ENCODE measurements at regions not wholly inside any gene's neighbourhood (a gene's known extent, or its start where the extent isn't known, plus 50 kb on each side); places are given as distances from the start of the nearest gene placed in this dataset.
"Not testable (repeated sequence)": the region's sequence is repeated elsewhere in the genome, so short reads cannot be mapped to it uniquely, and the experiment has no call there.

DNA sequence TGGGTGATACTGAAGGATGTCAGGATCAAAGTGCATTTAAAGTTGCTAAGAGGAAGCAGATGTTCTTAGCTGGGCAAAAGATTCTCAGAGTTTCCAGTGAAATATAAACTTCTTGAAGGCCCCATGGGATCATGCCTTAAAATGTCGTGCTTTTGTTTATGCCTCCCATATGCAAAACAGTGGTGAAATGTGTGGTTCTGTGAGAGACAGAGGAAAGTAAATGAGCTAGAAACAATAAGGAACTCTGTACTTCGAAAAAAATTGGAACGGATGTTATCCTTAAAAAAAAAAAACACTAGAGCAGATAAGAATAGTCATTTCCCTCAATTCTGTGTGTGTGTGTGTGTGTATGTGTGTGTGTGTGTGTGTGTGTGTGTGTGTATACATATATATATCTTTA lies 497.0 kb upstream of the TBL1XR1 start:
- ATAC-seq (ENCODE audit: low FRiP score) (no peak), DNase-seq (ENCODE audit: low spot score) (no peak)
- TF ChIP-seq CTCF (IDR thresholded peaks at IDR 0.05): no peak

GRCh38 chr3:177694951-177695350 lies 497.7 kb upstream of the TBL1XR1 start:
- no peak for DNase-seq (ENCODE audit: low spot score)
- no peak for TF ChIP-seq CTCF (IDR thresholded peaks at IDR 0.05)
- no peak for ATAC-seq (ENCODE audit: low FRiP score)

GRCh38 chr3:177700117-177700516 lies 502.8 kb upstream of the TBL1XR1 start:
- ATAC-seq (ENCODE audit: low FRiP score): no peak
- TF ChIP-seq CTCF (IDR thresholded peaks at IDR 0.05): no peak
- no peak for DNase-seq (ENCODE audit: low spot score)

DNA sequence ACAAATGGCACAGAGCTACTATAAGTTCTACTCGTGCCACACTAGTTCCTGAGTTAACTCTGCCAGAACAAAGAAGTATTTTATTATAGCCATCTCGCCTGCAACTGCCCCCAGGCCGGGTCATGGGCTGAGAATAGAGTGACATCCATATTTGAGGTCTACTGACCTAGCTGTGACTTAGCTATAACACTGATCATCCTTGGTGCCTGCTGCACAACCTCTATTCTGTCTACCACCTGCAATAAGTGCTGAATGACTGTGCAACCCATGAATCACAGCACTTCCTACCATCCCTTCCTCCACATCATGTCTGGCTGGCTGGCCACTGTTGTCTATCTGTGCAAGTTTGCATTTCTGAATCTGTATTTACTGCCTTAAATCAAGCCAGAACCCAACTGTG lies 506.5 kb upstream of the TBL1XR1 start:
- no peak for DNase-seq (ENCODE audit: low spot score)
- no peak for TF ChIP-seq CTCF (IDR thresholded peaks at IDR 0.05)
- no peak for ATAC-seq (ENCODE audit: low FRiP score)

DNA sequence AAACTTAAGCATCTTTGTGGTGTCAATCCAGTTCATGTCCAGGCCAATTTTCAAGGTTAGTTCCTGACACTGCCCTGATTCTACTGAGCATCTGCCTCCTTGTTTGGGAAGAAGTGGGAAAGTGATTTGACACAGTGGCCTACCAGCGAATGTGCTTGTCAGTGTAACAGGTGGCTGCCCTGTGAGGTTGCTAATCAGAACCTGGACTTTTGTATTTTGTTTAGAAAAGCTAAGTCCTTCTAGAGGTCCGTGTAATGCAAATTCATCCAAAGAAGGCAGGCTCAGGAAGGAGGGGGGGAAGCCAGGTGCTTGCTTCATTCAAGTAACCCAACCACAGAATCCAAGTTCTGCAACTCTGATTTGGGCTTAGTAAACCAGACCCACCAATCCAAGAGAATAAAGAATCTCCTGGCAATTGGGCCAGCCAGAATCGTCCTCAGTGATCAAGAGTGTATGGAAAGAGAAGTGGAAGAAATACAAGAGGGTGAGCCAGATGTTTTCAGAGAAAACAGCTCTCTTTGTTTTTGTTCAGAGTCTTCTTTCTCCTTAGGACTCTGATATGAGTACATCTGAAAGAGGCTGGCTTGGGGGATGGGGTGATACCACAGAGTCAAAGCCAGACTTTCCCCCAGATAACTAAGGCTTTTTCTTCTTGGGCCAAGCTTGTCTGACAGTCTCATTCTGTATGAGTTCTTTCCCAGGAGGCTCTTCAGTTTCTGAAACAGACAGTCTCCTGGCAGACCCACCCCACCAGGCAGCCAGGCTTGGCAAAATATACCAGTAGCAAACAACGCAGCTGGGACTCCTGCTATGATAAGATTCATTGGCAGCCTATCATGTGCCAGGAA lies 508.9 kb upstream of the TBL1XR1 start:
- TF ChIP-seq CTCF (IDR thresholded peaks at IDR 0.05): no peak
- peak; percentile 65 for ATAC-seq (ENCODE audit: low FRiP score)
- no peak for DNase-seq (ENCODE audit: low spot score)

GRCh38 chr3:177709470-177709869 lies 512.2 kb upstream of the TBL1XR1 start:
- not testable (repeated sequence) for DNase-seq (ENCODE audit: low spot score); ATAC-seq (ENCODE audit: low FRiP score)

- TF ChIP-seq CTCF (IDR thresholded peaks at IDR 0.05): no peak
- DNase-seq (ENCODE audit: low spot score) (no peak), ATAC-seq (ENCODE audit: low FRiP score) (no peak)
Measured at GRCh38 chr3:177710506-177710905, 513.2 kb upstream of the TBL1XR1 start.

Measured in omental fat pad (tissue), 3 donors.